ENCODE measurements at regions not wholly inside any gene's neighbourhood (a gene's known extent, or its start where the extent isn't known, plus 50 kb on each side); places are given as distances from the start of the nearest gene placed in this dataset.

DNA sequence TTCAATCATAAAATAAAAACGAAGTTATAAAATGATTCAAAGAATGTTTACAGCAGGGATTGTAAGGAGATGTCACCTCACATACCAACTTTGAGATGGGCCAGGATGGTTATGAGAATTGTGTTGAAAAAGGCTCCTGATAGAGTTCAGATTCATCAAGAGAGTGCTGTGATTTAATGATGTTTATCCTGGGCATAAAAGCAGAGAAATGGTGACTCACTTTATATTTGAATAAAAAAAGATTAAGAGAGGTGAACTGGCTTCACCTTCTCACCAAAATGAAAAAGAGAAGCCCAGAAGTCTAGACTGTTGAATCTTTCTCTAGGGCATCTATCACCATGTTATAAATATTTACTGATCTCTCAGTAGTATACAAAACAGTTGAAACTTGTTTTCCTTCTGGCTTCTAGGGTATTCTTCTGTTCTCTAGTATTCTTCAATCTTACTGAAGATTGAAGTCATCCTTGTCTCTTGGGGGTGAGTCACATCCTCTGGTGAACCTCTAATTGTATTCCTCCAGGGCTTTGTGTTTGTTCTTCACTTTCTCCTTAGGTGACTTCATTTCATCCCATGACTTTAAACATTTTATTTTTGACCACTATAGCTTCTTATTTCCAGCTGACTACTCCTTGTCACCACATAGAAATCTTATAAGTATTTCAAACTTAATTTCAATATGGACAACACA is 1237.3 kb upstream of the C9orf72 start:
- Histone ChIP-seq H3K9me3 (no peaks in the 10 kb centered on the region), H3K36me3 (no peaks in the 10 kb centered on the region), H3K4me1 (no peaks in the 10 kb centered on the region), H3K27me3 (no peaks in the 10 kb centered on the region), H3K27ac (no peak overlapping the region), H3K4me3 (replicated peaks in 1 of 3) (no peak overlapping the region)
- DNase-seq = no peak
- TF ChIP-seq, protein P1, sequence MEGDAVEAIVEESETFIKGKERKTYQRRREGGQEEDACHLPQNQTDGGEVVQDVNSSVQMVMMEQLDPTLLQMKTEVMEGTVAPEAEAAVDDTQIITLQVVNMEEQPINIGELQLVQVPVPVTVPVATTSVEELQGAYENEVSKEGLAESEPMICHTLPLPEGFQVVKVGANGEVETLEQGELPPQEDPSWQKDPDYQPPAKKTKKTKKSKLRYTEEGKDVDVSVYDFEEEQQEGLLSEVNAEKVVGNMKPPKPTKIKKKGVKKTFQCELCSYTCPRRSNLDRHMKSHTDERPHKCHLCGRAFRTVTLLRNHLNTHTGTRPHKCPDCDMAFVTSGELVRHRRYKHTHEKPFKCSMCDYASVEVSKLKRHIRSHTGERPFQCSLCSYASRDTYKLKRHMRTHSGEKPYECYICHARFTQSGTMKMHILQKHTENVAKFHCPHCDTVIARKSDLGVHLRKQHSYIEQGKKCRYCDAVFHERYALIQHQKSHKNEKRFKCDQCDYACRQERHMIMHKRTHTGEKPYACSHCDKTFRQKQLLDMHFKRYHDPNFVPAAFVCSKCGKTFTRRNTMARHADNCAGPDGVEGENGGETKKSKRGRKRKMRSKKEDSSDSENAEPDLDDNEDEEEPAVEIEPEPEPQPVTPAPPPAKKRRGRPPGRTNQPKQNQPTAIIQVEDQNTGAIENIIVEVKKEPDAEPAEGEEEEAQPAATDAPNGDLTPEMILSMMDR (IDR thresholded peaks at IDR 0.05) = no peak
- TF ChIP-seq POLR2A (IDR thresholded peaks at IDR 0.05) = no peak
- intact Hi-C loops (cut with DNase I) = no loop called here
- WGBS, 2 donors = 71 to 86% methylated on average over 1 of the region's 1 CpG

DNA sequence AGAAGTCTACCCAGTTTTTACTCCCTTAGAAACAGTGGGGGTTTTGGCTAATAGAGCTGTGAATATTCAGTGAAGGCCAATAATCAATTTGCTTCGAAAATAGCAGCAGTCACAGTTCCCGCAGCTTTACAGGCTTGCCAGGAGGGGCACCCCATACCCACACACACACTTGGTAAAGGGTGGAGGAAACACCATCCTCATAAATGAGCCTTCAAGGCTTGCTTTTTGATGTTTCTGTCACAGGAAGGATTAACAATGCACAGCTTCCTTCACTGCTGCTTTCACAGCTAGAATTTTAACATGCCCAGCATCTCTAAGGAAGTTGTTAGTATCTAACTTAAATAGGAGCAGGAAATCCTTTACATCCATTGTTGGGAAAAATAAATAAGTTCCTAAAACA is 1247.5 kb upstream of the C9orf72 start:
- DNase-seq = no peak
- H3K27ac ChIP-seq = no peak overlapping the region
- H3K36me3 ChIP-seq = no peaks in the 10 kb centered on the region
- H3K27me3 ChIP-seq = no peaks in the 10 kb centered on the region
- 55 to 67% methylated on average over 2 of the region's 2 CpGs for WGBS, 2 donors
- TF ChIP-seq, protein P1 (IDR thresholded peaks at IDR 0.05) = no peak
- TF ChIP-seq POLR2A (IDR thresholded peaks at IDR 0.05) = no peak
- no peak overlapping the region for H3K4me3 ChIP-seq (replicated peaks in 1 of 3)
- intact Hi-C loops (cut with DNase I) = no loop called here
- no peaks in the 10 kb centered on the region for H3K4me1 ChIP-seq
- H3K9me3 ChIP-seq = no peaks in the 10 kb centered on the region

DNA sequence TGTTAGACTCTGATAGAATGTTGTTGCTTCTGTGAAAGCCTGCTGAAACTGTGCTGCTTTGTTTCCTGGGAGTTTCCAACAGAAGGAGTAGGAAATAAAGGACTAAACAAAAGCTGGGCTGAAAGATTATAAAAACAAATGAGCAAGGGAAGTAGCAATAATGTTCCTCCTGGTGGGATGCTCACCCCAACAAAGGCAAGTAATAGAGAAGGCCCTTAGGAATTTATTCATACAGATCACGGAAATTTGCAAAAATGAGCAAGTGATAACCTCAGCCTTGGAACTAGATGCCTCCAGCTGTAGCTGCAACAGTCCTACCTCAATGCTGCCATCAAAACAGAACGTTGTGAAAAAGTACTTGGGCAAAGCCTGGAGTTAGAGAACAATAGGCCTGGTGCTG is 1248.0 kb upstream of the C9orf72 start:
- Histone ChIP-seq H3K4me3 (replicated peaks in 1 of 3) (no peak overlapping the region), H3K9me3 (no peaks in the 10 kb centered on the region), H3K36me3 (no peaks in the 10 kb centered on the region), H3K27ac (no peak overlapping the region), H3K27me3 (no peaks in the 10 kb centered on the region), H3K4me1 (no peaks in the 10 kb centered on the region)
- no peak for TF ChIP-seq POLR2A (IDR thresholded peaks at IDR 0.05)
- TF ChIP-seq, protein P1 (IDR thresholded peaks at IDR 0.05) = no peak
- DNase-seq = no peak
- 64 to 68% methylated on average over 2 of the region's 2 CpGs for WGBS, 2 donors
- intact Hi-C loops (cut with DNase I) = no loop called here

DNA sequence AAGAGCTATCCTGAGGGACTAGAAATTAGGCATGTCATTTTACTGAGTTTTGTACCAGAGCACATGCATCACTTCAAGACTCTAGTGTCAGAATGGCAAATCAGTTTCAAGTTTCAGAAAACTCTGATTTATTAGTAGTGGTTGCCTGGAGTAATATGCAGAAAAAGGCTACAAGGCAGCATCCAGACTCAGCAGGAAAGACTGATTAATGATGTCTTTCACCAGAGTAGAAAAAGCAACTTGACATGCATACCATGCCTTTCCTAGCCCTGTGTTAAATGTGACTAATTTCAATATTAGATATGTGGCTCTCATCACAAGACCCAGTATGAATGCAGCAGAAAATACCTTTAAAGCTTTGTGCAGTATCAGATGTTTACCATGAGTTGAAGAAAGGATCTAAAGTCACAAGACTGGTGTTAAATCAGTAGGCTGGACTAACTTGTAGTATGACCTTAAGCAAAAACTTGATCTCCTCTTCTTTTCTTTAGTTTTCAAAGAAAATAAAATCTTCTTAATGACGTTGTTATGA is 1251.2 kb upstream of the C9orf72 start:
- no peaks in the 10 kb centered on the region for H3K9me3 ChIP-seq
- no peaks in the 10 kb centered on the region for H3K36me3 ChIP-seq
- WGBS, 2 donors = 71 to 83% methylated on average over 1 of the region's 1 CpG
- intact Hi-C loops (cut with DNase I) = no loop called here
- no peak for DNase-seq
- H3K27ac ChIP-seq = no peak overlapping the region
- TF ChIP-seq, protein P1 (IDR thresholded peaks at IDR 0.05) = no peak
- no peak for TF ChIP-seq POLR2A (IDR thresholded peaks at IDR 0.05)
- H3K4me3 ChIP-seq (replicated peaks in 1 of 3) = no peak overlapping the region
- no peaks in the 10 kb centered on the region for H3K4me1 ChIP-seq
- no peaks in the 10 kb centered on the region for H3K27me3 ChIP-seq

DNA sequence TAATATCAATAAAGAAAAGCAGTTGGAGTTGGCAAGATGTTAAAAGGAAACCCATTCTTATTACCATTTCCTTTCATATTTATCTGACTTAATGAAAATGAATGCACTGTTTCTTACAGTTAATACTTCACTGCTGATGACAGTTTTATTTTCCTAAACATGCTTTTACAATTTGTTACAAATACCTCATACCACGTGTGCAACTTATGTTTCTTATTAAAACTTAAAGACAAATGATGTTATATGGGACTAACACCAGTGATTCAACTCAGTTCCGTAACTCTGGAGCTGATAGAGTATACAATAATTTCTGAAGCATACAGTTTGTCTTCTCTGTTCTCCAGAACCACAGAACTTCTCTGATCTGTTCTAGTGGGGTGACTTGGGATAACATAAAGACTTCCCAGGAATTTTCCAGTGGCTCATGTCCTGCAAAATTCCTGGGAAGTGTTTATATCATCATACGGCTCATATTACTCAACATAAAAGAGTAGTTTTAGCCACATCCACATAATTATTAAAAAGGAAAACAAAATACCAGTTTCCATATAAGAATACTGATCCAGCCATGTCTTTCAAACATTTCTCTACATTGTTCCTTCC is 1259.0 kb upstream of the C9orf72 start:
- no peak overlapping the region for H3K4me3 ChIP-seq (replicated peaks in 1 of 3)
- no peaks in the 10 kb centered on the region for H3K27me3 ChIP-seq
- no peaks in the 10 kb centered on the region for H3K4me1 ChIP-seq
- no peak overlapping the region for H3K27ac ChIP-seq
- 79 to 81% methylated on average over 3 of the region's 3 CpGs for WGBS, 2 donors
- H3K36me3 ChIP-seq = no peaks in the 10 kb centered on the region
- H3K9me3 ChIP-seq = no peaks in the 10 kb centered on the region
- intact Hi-C loops (cut with DNase I) = no loop called here
- TF ChIP-seq, protein P1 (IDR thresholded peaks at IDR 0.05) = no peak
- TF ChIP-seq POLR2A (IDR thresholded peaks at IDR 0.05) = no peak
- no peak for DNase-seq

Measured in thyroid gland (tissue), 4 donors.